Tibial artery (tissue), 4 donors: ENCODE measurements at regions not wholly inside any gene's neighbourhood (a gene's known extent, or its start where the extent isn't known, plus 50 kb on each side); places are given as distances from the start of the nearest gene placed in this dataset.

ENCODE experiments used
- DNase-seq, 2 donors: peaks; one replicate each; pipeline ENCODE4 v3.0.0-alpha.2; 2019
- H3K27ac ChIP-seq, 2 donors: fragments of 200-600 bp; sonication (generic) in 1 of 2; 1 replicate in 1 of 2; 2 replicates in 1 of 2; pipeline ENCODE4 v1.5.1; 2018 to 2019; ENCODE audit warnings: mild to moderate bottlenecking in 1 of 2
- H3K27me3 ChIP-seq, 2 donors: fragments of 200-600 bp; sonication (generic) in 1 of 2; one replicate each; pipeline versions ENCODE4 v1.5.1 to v1.6.0; 2016 to 2019
- H3K36me3 ChIP-seq, 3 donors: fragments of 200-600 bp; sonication (generic) in 2 of 3; one replicate each; pipeline ENCODE4 v1.5.1; 2016 to 2019; ENCODE audit warnings: mild to moderate bottlenecking in 2 of 3
- H3K4me1 ChIP-seq, 4 donors: fragments of 200-600 bp; sonication (generic) in 2 of 4; 1 replicate in 3 of 4; 2 replicates in 1 of 4; pipeline ENCODE4 v1.5.1; 2016 to 2019
- H3K4me3 ChIP-seq, 2 donors: fragments of 200-600 bp; sonication (generic) in 1 of 2; 1 replicate in 1 of 2; 2 replicates in 1 of 2; pipeline ENCODE4 v1.5.1; 2018 to 2019; ENCODE audit warnings: mild to moderate bottlenecking in 2 of 2
- H3K9me3 ChIP-seq, 3 donors: fragments of 200-600 bp; sonication (generic) in 1 of 3; one replicate each; pipeline ENCODE4 v1.5.1; 2016 to 2019
- intact Hi-C: fragments of 100-400 bp; cut with DNase I; formaldehyde crosslinking; loops from one replicate; pipeline ENCODE4 v1.15.0; 2023; ENCODE audit warnings: low total_unique reads
- TF ChIP-seq, protein P1 (sequence below), 2 experiments: fragments of 200-600 bp in 1 of 2; fragments of 450-650 bp in 1 of 2; IDR thresholded peaks; one replicate each; pipeline ENCODE4 v1.5.1; 2017 to 2019; ENCODE audit warnings: antibody characterized with exemption in 2 of 2, mild to moderate bottlenecking in 1 of 2, moderate library complexity in 1 of 2

DNA sequence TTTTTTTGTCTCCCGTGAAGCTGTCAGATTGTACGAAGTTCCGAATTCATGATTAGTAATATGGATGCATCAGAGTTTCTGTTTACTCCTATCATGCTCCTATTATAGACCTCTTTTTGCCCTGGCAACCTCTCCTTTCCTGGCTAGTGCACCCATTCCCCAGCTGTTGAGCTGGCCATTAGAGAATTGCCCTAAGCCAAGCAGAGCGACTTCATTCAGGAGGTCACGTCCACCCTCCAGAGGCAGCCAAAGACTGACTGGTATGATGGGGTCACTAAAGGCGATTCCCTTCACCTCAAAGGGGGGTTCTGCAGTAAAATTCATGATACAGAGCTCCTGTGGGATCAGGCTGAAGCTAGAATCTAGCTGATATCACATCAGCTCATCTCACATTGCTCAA lies 351.9 kb downstream of the BTBD3 start:
- H3K4me3 ChIP-seq = no peak overlapping the region
- H3K36me3 ChIP-seq = no peaks in the 10 kb centered on the region
- no peaks in the 10 kb centered on the region for H3K9me3 ChIP-seq
- H3K27ac ChIP-seq = no peak overlapping the region
- no peak for DNase-seq
- H3K27me3 ChIP-seq = no peaks in the 10 kb centered on the region
- TF ChIP-seq, protein P1, sequence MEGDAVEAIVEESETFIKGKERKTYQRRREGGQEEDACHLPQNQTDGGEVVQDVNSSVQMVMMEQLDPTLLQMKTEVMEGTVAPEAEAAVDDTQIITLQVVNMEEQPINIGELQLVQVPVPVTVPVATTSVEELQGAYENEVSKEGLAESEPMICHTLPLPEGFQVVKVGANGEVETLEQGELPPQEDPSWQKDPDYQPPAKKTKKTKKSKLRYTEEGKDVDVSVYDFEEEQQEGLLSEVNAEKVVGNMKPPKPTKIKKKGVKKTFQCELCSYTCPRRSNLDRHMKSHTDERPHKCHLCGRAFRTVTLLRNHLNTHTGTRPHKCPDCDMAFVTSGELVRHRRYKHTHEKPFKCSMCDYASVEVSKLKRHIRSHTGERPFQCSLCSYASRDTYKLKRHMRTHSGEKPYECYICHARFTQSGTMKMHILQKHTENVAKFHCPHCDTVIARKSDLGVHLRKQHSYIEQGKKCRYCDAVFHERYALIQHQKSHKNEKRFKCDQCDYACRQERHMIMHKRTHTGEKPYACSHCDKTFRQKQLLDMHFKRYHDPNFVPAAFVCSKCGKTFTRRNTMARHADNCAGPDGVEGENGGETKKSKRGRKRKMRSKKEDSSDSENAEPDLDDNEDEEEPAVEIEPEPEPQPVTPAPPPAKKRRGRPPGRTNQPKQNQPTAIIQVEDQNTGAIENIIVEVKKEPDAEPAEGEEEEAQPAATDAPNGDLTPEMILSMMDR (IDR thresholded peaks at IDR 0.05) = no peak
- H3K4me1 ChIP-seq = no peaks in the 10 kb centered on the region
- intact Hi-C loops = no loop called here

GRCh38 chr20:12270863-12271262 lies 353.2 kb downstream of the BTBD3 start:
- no peak overlapping the region for H3K27ac ChIP-seq
- intact Hi-C loops = no loop called here
- no peak for DNase-seq
- TF ChIP-seq, protein P1 (IDR thresholded peaks at IDR 0.05) = no peak
- H3K4me1 ChIP-seq = no peaks in the 10 kb centered on the region
- H3K36me3 ChIP-seq = no peaks in the 10 kb centered on the region
- no peaks in the 10 kb centered on the region for H3K9me3 ChIP-seq
- no peaks in the 10 kb centered on the region for H3K27me3 ChIP-seq
- no peak overlapping the region for H3K4me3 ChIP-seq

DNA sequence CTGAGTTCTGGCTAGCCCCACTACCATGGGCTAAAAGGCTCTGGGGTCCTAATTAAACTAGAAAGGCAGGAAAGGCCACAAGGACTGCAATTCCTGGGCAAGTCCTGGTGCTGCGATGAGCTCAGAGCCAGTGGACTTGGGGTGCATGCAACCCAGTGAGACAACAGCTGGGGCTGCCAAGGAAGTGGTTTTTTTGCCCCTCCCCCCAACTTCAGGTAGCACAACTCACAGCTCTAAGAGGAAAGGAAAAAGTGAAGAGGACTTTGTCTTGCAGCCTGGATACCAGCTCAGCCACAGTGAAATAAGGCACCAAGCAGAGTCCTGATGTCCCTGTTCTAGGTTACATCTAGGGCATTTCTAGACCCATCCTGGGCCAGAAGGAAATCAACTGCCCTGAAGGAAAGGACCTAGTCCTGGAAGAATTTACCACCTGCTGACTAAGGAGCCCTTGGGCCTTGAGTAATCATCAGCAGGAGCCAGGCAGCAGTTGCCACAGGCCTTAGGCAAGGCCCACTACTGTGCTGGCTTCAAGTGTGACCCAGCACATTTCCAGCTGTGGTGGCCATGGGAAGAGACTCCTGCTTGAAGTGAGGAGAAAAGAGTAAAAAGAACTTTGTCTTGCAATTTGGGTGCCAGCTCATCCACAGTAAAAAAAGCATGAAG lies 358.4 kb downstream of the BTBD3 start:
- no peak overlapping the region for H3K27ac ChIP-seq
- no peaks in the 10 kb centered on the region for H3K36me3 ChIP-seq
- no peak overlapping the region for H3K4me3 ChIP-seq
- intact Hi-C loops = no loop called here
- no peaks in the 10 kb centered on the region for H3K4me1 ChIP-seq
- TF ChIP-seq, protein P1 (IDR thresholded peaks at IDR 0.05) = no peak
- H3K27me3 ChIP-seq = no peaks in the 10 kb centered on the region
- DNase-seq = no peak
- H3K9me3 ChIP-seq = no peaks in the 10 kb centered on the region

DNA sequence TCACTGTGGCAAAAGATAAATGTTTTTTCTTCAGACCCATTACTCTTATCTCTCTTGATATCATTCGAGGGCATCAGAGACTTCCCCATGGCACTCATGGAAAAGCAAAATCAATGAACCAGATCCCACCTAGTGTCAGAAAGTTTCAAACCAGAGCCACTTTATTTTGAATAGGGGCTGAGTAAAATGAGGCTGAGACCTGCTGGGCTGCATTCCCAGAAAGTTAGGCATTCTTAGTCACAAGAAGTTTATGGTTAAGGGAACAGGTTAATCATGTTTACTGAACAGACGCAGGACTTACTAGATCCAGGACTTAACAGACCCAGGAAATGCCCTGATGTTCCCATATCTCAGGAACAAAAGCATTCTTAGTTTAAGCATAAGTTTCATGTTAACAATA lies 369.9 kb downstream of the BTBD3 start:
- intact Hi-C loops = no loop called here

DNA sequence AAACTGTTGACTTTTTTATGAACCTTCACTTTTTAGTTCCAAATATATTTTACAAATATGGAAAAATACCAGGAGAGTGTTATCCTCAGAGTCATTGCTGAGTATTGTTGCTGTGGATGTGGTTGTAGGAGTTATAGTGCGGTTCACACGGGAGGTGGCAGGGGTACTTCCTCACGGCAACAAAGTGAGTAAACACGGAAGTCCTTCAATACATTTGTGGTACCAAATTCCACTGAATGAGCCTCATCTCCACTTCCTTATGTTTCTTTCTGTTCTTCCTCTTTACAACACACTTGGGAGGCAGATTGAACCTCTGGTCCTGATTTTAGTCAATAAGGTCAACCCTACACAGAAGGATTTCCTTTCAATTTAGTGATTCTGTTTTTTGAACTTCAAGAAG lies 371.8 kb downstream of the BTBD3 start:
- no peaks in the 10 kb centered on the region for H3K36me3 ChIP-seq
- intact Hi-C loops = no loop called here
- DNase-seq = no peak
- no peaks in the 10 kb centered on the region for H3K9me3 ChIP-seq
- no peaks in the 10 kb centered on the region for H3K27me3 ChIP-seq
- H3K4me3 ChIP-seq = no peak overlapping the region
- H3K4me1 ChIP-seq = no peaks in the 10 kb centered on the region
- no peak overlapping the region for H3K27ac ChIP-seq
- TF ChIP-seq, protein P1 (IDR thresholded peaks at IDR 0.05) = no peak

More for the DNA sequence above, 369.9 kb downstream of the BTBD3 start:
- H3K4me3 ChIP-seq = no peak overlapping the region
- no peaks in the 10 kb centered on the region for H3K36me3 ChIP-seq
- TF ChIP-seq, protein P1 (IDR thresholded peaks at IDR 0.05) = no peak
- no peak overlapping the region for H3K27ac ChIP-seq
- DNase-seq = no peak
- no peaks in the 10 kb centered on the region for H3K27me3 ChIP-seq
- H3K9me3 ChIP-seq = no peaks in the 10 kb centered on the region
- no peaks in the 10 kb centered on the region for H3K4me1 ChIP-seq

GRCh38 chr20:12291386-12291785 lies 373.7 kb downstream of the BTBD3 start:
- no peak for DNase-seq
- TF ChIP-seq, protein P1 (IDR thresholded peaks at IDR 0.05) = no peak
- no peaks in the 10 kb centered on the region for H3K27me3 ChIP-seq
- H3K36me3 ChIP-seq = no peaks in the 10 kb centered on the region
- H3K27ac ChIP-seq = no peak overlapping the region
- no peaks in the 10 kb centered on the region for H3K4me1 ChIP-seq
- H3K9me3 ChIP-seq = no peaks in the 10 kb centered on the region
- no peak overlapping the region for H3K4me3 ChIP-seq
- intact Hi-C loops = no loop called here
